Fibroblast of lung (primary cell): ENCODE measurements at regions not wholly inside any gene's neighbourhood (a gene's known extent, or its start where the extent isn't known, plus 50 kb on each side); places are given as distances from the start of the nearest gene placed in this dataset.

ENCODE experiments used
- DNase-seq, 2 donors: peaks; one replicate each; pipeline versions ENCODE4 v3.0.0 to v3.0.0-alpha.2; 2010; ENCODE audit warnings: low read depth in 2 of 2
- H2AFZ ChIP-seq: 2 replicates; pipeline ENCODE4 v1.5.1; 2012; ENCODE audit warnings: low read length, control low read depth, inconsistent platforms
- H3K27ac ChIP-seq: 2 replicates; pipeline ENCODE4 v1.5.1; 2011; ENCODE audit warnings: low read length, control low read depth; ENCODE audit not compliant: insufficient read depth
- H3K27me3 ChIP-seq: 2 replicates; pipeline ENCODE4 v1.5.1; 2011; ENCODE audit warnings: mild to moderate bottlenecking, low read length; ENCODE audit not compliant: control insufficient read depth, insufficient read depth
- H3K36me3 ChIP-seq: 2 replicates; pipeline ENCODE4 v1.5.1; 2011; ENCODE audit warnings: low read length; ENCODE audit not compliant: control insufficient read depth, insufficient read depth
- H3K4me1 ChIP-seq: 2 replicates; pipeline ENCODE4 v1.5.1; 2011; ENCODE audit warnings: low read length; ENCODE audit not compliant: control insufficient read depth, insufficient read depth; ENCODE audit errors: extremely low read depth
- H3K4me2 ChIP-seq: 2 replicates; pipeline ENCODE4 v1.5.1; 2011; ENCODE audit warnings: low read length, control low read depth; ENCODE audit not compliant: insufficient read depth; ENCODE audit errors: extremely low read depth
- H3K4me3 ChIP-seq, 4 experiments: fragments of 200-600 bp in 1 of 4; sonication (generic) in 1 of 4; replicated peaks in 1 of 4; 2 replicates each; pipeline ENCODE4 v1.5.1; 2011 to 2016; ENCODE audit warnings: low read length in 4 of 4, low read depth in 3 of 4, mild to moderate bottlenecking in 3 of 4, control low read depth in 2 of 4, inconsistent platforms in 1 of 4, mixed read lengths in 1 of 4; ENCODE audit not compliant: insufficient read depth in 1 of 4; ENCODE audit errors: control extremely low read depth in 1 of 4
- H3K79me2 ChIP-seq: 2 replicates; pipeline ENCODE4 v1.5.1; 2012; ENCODE audit warnings: mild to moderate bottlenecking, low read length, inconsistent platforms; ENCODE audit not compliant: control insufficient read depth, insufficient read depth
- H3K9ac ChIP-seq: 2 replicates; pipeline ENCODE4 v1.5.1; 2011; ENCODE audit warnings: mild to moderate bottlenecking, low read length, control low read depth; ENCODE audit not compliant: insufficient read depth
- H3K9me3 ChIP-seq: 2 replicates; pipeline ENCODE4 v1.5.1; 2012; ENCODE audit warnings: low read depth, low read length; ENCODE audit not compliant: control insufficient read depth, insufficient read depth
- H4K20me1 ChIP-seq: 2 replicates; pipeline ENCODE4 v1.5.1; 2011; ENCODE audit warnings: low read length; ENCODE audit not compliant: control insufficient read depth, insufficient read depth; ENCODE audit errors: extremely low read depth
- CTCF ChIP-seq, 2 donors: IDR thresholded peaks in 1 of 2; conservative IDR thresholded peaks in 1 of 2; 1 replicate in 1 of 2; 2 replicates in 1 of 2; pipeline ENCODE4 v1.5.1; 2011 to 2012; ENCODE audit warnings: low read length in 2 of 2, control low read depth in 1 of 2, inconsistent platforms in 1 of 2, low read depth in 1 of 2, mild to moderate bottlenecking in 1 of 2
- EZH2 ChIP-seq: IDR thresholded peaks from 2 replicates; pipeline ENCODE4 v1.5.1; 2012; ENCODE audit warnings: low read length, control low read depth, mild to moderate bottlenecking; ENCODE audit errors: missing control alignments

GRCh38 chr2:4528246-4528645 is 824.9 kb downstream of the DCDC2C start:
- H3K4me2 ChIP-seq, result no peak overlapping the region
- no peak overlapping the region for H3K4me3 ChIP-seq
- no peaks in the 10 kb centered on the region for H4K20me1 ChIP-seq
- DNase-seq, result no peak
- no peaks in the 10 kb centered on the region for H3K27me3 ChIP-seq
- TF ChIP-seq EZH2 (no peak), CTCF (conservative IDR thresholded peaks at IDR 0.05 in 1 of 2, IDR thresholded peaks at IDR 0.05 in 1 of 2; ENCODE audit: low read depth in 1 of 2, low read length in 2 of 2) (no peak)
- H3K79me2 ChIP-seq, result no peaks in the 10 kb centered on the region
- H3K4me1 ChIP-seq, result no peaks in the 10 kb centered on the region
- H3K9me3 ChIP-seq, result no peaks in the 10 kb centered on the region
- H3K9ac ChIP-seq, result no peak overlapping the region
- no peaks in the 10 kb centered on the region for H3K36me3 ChIP-seq
- no peak overlapping the region for H3K27ac ChIP-seq
- H2AFZ ChIP-seq, result no peak overlapping the region

- Histone ChIP-seq H3K27ac (no peak overlapping the region), H3K4me3 (no peak overlapping the region), H3K27me3 (no peaks in the 10 kb centered on the region), H3K4me1 (no peaks in the 10 kb centered on the region), H4K20me1 (no peaks in the 10 kb centered on the region), H3K36me3 (no peaks in the 10 kb centered on the region), H2AFZ (no peak overlapping the region), H3K9me3 (no peaks in the 10 kb centered on the region), H3K4me2 (no peak overlapping the region), H3K9ac (no peak overlapping the region), H3K79me2 (no peaks in the 10 kb centered on the region)
- DNase-seq, result no peak
- TF ChIP-seq CTCF (conservative IDR thresholded peaks at IDR 0.05 in 1 of 2, IDR thresholded peaks at IDR 0.05 in 1 of 2; ENCODE audit: low read depth in 1 of 2, low read length in 2 of 2) (no peak), EZH2 (no peak)
These were observed 825.4 kb downstream of the DCDC2C start for GRCh38 chr2:4528773-4529172.

- no peak for TF ChIP-seq CTCF (conservative IDR thresholded peaks at IDR 0.05 in 1 of 2, IDR thresholded peaks at IDR 0.05 in 1 of 2; ENCODE audit: low read depth in 1 of 2, low read length in 2 of 2)
- TF ChIP-seq EZH2, result no peak
- Histone ChIP-seq H3K9me3 (no peaks in the 10 kb centered on the region), H2AFZ (no peak overlapping the region), H4K20me1 (no peaks in the 10 kb centered on the region), H3K4me3 (no peak overlapping the region), H3K27ac (no peak overlapping the region), H3K9ac (no peak overlapping the region), H3K4me1 (no peaks in the 10 kb centered on the region), H3K27me3 (no peaks in the 10 kb centered on the region), H3K36me3 (no peaks in the 10 kb centered on the region), H3K79me2 (no peaks in the 10 kb centered on the region), H3K4me2 (no peak overlapping the region)
- no peak for DNase-seq
These were observed 826.4 kb downstream of the DCDC2C start for GRCh38 chr2:4529738-4530137.
